Adrenal gland (tissue), 9 donors: ENCODE measurements at regions not wholly inside any gene's neighbourhood (a gene's known extent, or its start where the extent isn't known, plus 50 kb on each side); places are given as distances from the start of the nearest gene placed in this dataset.

Experiments used
- DNase-seq, 7 donors: peaks; one replicate each; pipeline ENCODE4 v3.0.0-alpha.2; 2019 to 2020
- H3K27ac ChIP-seq, 5 donors: fragments of 200-600 bp; sonication (generic) in 4 of 5; 1 replicate in 3 of 5; 2 replicates in 2 of 5; pipeline versions ENCODE4 v1.5.1 to v1.8.0; 2016 to 2020; ENCODE audit warnings: mild to moderate bottlenecking in 1 of 5
- H3K27me3 ChIP-seq: fragments of 200-600 bp; 2 replicates; pipeline ENCODE4 v1.8.0; 2021
- H3K36me3 ChIP-seq, 2 donors: fragments of 200-600 bp; replicated peaks in 1 of 2; 1 replicate in 1 of 2; 2 replicates in 1 of 2; pipeline versions ENCODE4 v1.5.1 to v1.8.0; 2018 to 2022
- H3K4me1 ChIP-seq, 2 donors: fragments of 200-600 bp; replicated peaks in 1 of 2; 1 replicate in 1 of 2; 2 replicates in 1 of 2; pipeline versions ENCODE4 v1.5.1 to v1.8.0; 2018 to 2021
- H3K4me3 ChIP-seq, 4 donors: fragments of 200-600 bp; sonication (generic) in 3 of 4; one replicate each; pipeline ENCODE4 v1.5.1; 2016 to 2018
- H3K9me3 ChIP-seq, 3 donors: fragments of 200-600 bp; sonication (generic) in 1 of 3; replicated peaks in 1 of 3; 1 replicate in 2 of 3; 2 replicates in 1 of 3; pipeline versions ENCODE4 v1.5.1 to v1.8.0; 2016 to 2021
- POLR2A ChIP-seq, 2 donors: fragments of 450-650 bp; IDR thresholded peaks; one replicate each; pipeline ENCODE4 v1.6.1; 2017; ENCODE audit warnings: antibody characterized with exemption in 2 of 2, mild to moderate bottlenecking in 2 of 2, moderate library complexity in 1 of 2
- WGBS, 4 donors: extraction: QIAGEN DNeasy Blood & Tissue Kit in 2 of 4; methylation state at CpG; one replicate each; pipeline versions ENCODE4 v1.1.5 to v1.1.7; 2013 to 2017; 5-methylcytosine and 5-hydroxymethylcytosine counted together
- intact Hi-C, 2 donors: fragments of 100-400 bp; cut with DNase I; formaldehyde crosslinking; loops; one replicate each; pipeline versions ENCODE4 v1.14.1 to v1.15.0; 2022 to 2023
- TF ChIP-seq, protein P1 (sequence below), 6 experiments: fragments of 450-650 bp in 4 of 6; fragments of 200-600 bp in 2 of 6; sonication (generic) in 1 of 6; IDR thresholded peaks; 1 replicate in 5 of 6; 2 replicates in 1 of 6; pipeline versions ENCODE4 v1.5.1 to v1.8.0; 2016 to 2021; ENCODE audit warnings: antibody characterized with exemption in 6 of 6, mild to moderate bottlenecking in 2 of 6, moderate library complexity in 1 of 6
- donor health status: healthy with polysubstance abuse.
- donor health status: Bipolar disorder and iron deficiency.
- donor health status: DM: yes; HTN: yes; CAD: no.
- donor health status: DM: no; HTN: no; CAD: no.
- donor health status: DM: no; HTN: no; CAD: no.

DNA sequence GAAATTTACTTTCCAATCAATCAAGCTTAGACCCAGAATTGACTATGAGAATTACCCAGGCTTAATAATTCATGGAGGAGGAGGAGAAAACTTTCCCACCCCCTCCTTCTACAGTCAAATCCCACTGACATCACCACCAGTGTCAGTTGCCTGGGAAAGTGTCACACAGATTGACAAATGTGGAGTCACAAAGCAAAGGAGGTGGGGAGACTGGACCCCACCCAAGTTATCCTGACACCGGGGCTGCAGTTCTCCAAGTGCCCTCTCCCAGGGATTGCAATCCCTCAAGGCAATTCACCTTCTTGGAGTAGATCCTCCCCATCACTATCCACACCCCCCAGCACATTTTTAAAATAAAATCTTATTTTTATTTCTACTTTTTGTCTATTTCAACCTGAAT, 100.2 kb upstream of the CDH11 start:
- no peak for DNase-seq
- intact Hi-C loops, result no loop called here
- Histone ChIP-seq H3K9me3 (no peaks in the 10 kb centered on the region), H3K4me3 (no peak overlapping the region), H3K36me3 (no peaks in the 10 kb centered on the region), H3K27ac (no peak overlapping the region), H3K27me3 (no peaks in the 10 kb centered on the region), H3K4me1 (no peaks in the 10 kb centered on the region)
- TF ChIP-seq, protein P1, sequence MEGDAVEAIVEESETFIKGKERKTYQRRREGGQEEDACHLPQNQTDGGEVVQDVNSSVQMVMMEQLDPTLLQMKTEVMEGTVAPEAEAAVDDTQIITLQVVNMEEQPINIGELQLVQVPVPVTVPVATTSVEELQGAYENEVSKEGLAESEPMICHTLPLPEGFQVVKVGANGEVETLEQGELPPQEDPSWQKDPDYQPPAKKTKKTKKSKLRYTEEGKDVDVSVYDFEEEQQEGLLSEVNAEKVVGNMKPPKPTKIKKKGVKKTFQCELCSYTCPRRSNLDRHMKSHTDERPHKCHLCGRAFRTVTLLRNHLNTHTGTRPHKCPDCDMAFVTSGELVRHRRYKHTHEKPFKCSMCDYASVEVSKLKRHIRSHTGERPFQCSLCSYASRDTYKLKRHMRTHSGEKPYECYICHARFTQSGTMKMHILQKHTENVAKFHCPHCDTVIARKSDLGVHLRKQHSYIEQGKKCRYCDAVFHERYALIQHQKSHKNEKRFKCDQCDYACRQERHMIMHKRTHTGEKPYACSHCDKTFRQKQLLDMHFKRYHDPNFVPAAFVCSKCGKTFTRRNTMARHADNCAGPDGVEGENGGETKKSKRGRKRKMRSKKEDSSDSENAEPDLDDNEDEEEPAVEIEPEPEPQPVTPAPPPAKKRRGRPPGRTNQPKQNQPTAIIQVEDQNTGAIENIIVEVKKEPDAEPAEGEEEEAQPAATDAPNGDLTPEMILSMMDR (IDR thresholded peaks at IDR 0.05), result no peak
- no peak for TF ChIP-seq POLR2A (IDR thresholded peaks at IDR 0.05)
- 50 to 75% (median 62%) methylated on average over 1 of the region's 1 CpG for WGBS, 4 donors

GRCh38 chr16:65219786-65220185, 97.9 kb upstream of the CDH11 start:
- Histone ChIP-seq H3K27ac (no peak overlapping the region), H3K4me3 (no peak overlapping the region), H3K27me3 (no peaks in the 10 kb centered on the region), H3K36me3 (no peaks in the 10 kb centered on the region), H3K4me1 (no peaks in the 10 kb centered on the region), H3K9me3 (no peaks in the 10 kb centered on the region)
- TF ChIP-seq POLR2A (IDR thresholded peaks at IDR 0.05), result no peak
- TF ChIP-seq, protein P1 (IDR thresholded peaks at IDR 0.05), result no peak
- DNase-seq, result no peak
- WGBS, 4 donors, result 96 to 100% (median 98%) methylated on average over 1 of the region's 1 CpG
- intact Hi-C loops, result no loop called here

DNA sequence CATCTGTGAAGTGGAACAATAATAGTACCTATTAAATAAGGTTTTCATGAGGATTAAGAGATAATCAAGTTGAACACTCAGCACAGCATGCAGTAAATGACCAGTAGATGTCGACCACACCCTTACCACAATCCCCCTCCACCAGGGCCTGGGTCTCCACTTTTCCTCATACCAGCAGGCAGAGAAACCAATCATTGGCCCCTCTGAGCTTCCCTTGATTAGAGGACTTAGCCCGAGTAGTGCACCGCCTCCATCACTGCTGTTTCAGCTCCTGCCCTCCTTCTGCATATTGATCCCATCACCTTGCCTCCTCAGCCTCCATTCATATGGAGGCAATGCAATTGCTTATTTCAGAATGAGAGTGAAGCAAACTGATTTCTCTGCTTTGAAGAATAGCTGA, 96.5 kb upstream of the CDH11 start:
- no peaks in the 10 kb centered on the region for H3K36me3 ChIP-seq
- DNase-seq, result no peak
- no peak overlapping the region for H3K27ac ChIP-seq
- WGBS, 4 donors, result 70 to 76% (median 73%) methylated on average over 3 of the region's 3 CpGs
- no peaks in the 10 kb centered on the region for H3K9me3 ChIP-seq
- intact Hi-C loops, result no loop called here
- H3K4me3 ChIP-seq, result no peak overlapping the region
- H3K27me3 ChIP-seq, result no peaks in the 10 kb centered on the region
- TF ChIP-seq POLR2A (IDR thresholded peaks at IDR 0.05), result no peak
- TF ChIP-seq, protein P1 (IDR thresholded peaks at IDR 0.05), result no peak
- H3K4me1 ChIP-seq, result no peaks in the 10 kb centered on the region

DNA sequence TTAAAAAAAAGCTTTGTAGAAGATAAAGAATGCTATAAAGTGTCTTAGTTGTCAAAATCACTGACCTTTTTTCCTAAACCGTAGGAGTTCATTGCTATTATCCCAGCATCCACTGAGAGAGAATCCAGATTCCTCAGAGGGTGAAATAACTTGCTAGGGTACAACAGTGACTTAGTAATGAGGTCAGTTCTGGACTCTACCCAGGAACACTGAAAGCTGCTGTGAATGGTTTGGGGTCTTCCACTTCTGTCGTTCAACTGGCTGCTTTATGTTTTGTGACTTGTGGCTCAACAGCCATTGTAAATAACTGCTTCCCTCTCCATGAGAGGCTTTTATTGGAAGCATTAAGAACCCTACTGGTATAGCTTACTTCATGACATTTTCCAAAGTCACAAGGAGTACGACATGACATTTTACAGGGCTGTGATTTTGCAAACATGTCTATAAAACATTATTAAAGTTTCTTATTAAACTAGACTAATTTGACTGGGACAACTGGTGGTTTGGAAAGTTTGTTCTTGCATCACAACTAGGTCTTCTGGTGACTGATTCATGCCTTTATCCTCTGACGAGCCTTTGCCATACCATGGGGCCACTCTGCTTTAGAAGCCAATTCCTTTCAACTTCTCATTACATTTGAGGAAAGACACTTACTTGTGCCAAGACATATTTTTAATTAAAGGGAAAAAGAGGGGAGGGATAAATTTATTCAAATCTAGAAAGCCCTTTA, 92.2 kb upstream of the CDH11 start:
- no peak for DNase-seq
- 60 to 68% (median 62%) methylated on average over 4 of the region's 4 CpGs for WGBS, 4 donors

More for the DNA sequence above, 92.2 kb upstream of the CDH11 start:
- TF ChIP-seq POLR2A (IDR thresholded peaks at IDR 0.05), result no peak
- TF ChIP-seq, protein P1 (IDR thresholded peaks at IDR 0.05), result no peak
- Histone ChIP-seq H3K9me3 (no peaks in the 10 kb centered on the region), H3K36me3 (no peaks in the 10 kb centered on the region), H3K27ac (no peak overlapping the region), H3K27me3 (no peaks in the 10 kb centered on the region), H3K4me1 (no peaks in the 10 kb centered on the region), H3K4me3 (no peak overlapping the region)
- intact Hi-C loops, result no loop called here
